Activated B cell treated with CpG ODN at 0.5 μM for 24 hours (primary cell): ENCODE measurements at regions not wholly inside any gene's neighbourhood (a gene's known extent, or its start where the extent isn't known, plus 50 kb on each side); places are given as distances from the start of the nearest gene placed in this dataset.

Source experiments
- ATAC-seq: fragments of 200-7000 bp; cut with Tn5 transposase; one replicate; pipeline ENCODE4 v1.10.0; 2021; ENCODE audit warnings: low read depth, mild to moderate bottlenecking, moderate library complexity
- CTCF ChIA-PET: fragments of 350-600 bp; sonication (Branson Sonifier 250); formaldehyde crosslinking; loops from one replicate; lab custom pipeline; 2021; ENCODE audit warnings: antibody characterized with exemption; lab: Charles Lee
- POLR2A ChIA-PET: fragments of 350-600 bp; sonication (Branson Sonifier 250); formaldehyde crosslinking; loops from one replicate; lab custom pipeline; 2021; ENCODE audit warnings: antibody characterized with exemption; lab: Charles Lee
- DNase-seq: peaks from one replicate; pipeline ENCODE4 v3.0.0; 2022
- H3K27ac Mint-ChIP-seq: one replicate; pipeline ENCODE4 v1.8.0; 2020; ENCODE audit warnings: mixed read lengths
- H3K27me3 Mint-ChIP-seq: one replicate; pipeline ENCODE4 v1.8.0; 2021; ENCODE audit warnings: mixed read lengths
- H3K36me3 Mint-ChIP-seq: one replicate; pipeline ENCODE4 v1.8.0; 2021; ENCODE audit warnings: low read depth, mixed read lengths
- H3K4me1 Mint-ChIP-seq: one replicate; pipeline ENCODE4 v1.8.0; 2021; ENCODE audit warnings: mixed read lengths
- H3K4me3 Mint-ChIP-seq: one replicate; pipeline ENCODE4 v1.8.0; 2020; ENCODE audit warnings: mild to moderate bottlenecking, mixed read lengths
- H3K9me3 Mint-ChIP-seq: one replicate; pipeline ENCODE4 v1.8.0; 2020; ENCODE audit warnings: mixed read lengths
- intact Hi-C: fragments of 100-400 bp; cut with micrococcal nuclease; formaldehyde crosslinking; loops from one replicate; pipeline ENCODE4 v1.15.1; 2024
- TF ChIP-seq, protein P1 (sequence below): fragments of 200-600 bp; IDR thresholded peaks from one replicate; pipeline ENCODE4 v1.8.0; 2022; ENCODE audit warnings: antibody characterized with exemption, mild to moderate bottlenecking

DNA sequence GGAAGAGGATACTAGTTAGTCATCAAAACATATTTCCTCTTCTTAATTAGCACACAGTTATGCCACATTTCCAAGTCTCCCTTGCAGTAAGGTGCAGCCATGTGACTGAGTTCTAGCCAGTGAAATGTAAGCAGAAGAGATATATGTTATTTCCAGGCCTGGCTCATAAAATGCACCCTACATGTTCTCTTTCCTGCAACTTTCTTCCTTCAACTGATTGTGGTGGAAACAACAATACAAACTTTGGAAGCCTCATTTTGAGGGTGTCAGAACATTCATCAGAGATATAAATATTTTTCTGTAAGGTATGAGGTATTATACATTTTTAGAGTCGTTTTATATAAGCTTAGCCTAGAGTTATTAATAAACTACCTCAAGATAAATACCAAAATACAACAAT is 110.9 kb upstream of the PDE7B start:
- ChIA-PET POLR2A (no interaction called here), CTCF (no interaction called here)
- H3K4me3 Mint-ChIP-seq: no peak overlapping the region
- no peaks in the 10 kb centered on the region for H3K36me3 Mint-ChIP-seq
- H3K27me3 Mint-ChIP-seq: peaks cover 2% of the 10 kb centered on the region
- H3K9me3 Mint-ChIP-seq: no peaks in the 10 kb centered on the region
- ATAC-seq (no peak), DNase-seq (no peak)
- no peak overlapping the region for H3K27ac Mint-ChIP-seq
- TF ChIP-seq, protein P1, sequence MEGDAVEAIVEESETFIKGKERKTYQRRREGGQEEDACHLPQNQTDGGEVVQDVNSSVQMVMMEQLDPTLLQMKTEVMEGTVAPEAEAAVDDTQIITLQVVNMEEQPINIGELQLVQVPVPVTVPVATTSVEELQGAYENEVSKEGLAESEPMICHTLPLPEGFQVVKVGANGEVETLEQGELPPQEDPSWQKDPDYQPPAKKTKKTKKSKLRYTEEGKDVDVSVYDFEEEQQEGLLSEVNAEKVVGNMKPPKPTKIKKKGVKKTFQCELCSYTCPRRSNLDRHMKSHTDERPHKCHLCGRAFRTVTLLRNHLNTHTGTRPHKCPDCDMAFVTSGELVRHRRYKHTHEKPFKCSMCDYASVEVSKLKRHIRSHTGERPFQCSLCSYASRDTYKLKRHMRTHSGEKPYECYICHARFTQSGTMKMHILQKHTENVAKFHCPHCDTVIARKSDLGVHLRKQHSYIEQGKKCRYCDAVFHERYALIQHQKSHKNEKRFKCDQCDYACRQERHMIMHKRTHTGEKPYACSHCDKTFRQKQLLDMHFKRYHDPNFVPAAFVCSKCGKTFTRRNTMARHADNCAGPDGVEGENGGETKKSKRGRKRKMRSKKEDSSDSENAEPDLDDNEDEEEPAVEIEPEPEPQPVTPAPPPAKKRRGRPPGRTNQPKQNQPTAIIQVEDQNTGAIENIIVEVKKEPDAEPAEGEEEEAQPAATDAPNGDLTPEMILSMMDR: no peak
- intact Hi-C loops: no loop called here
- H3K4me1 Mint-ChIP-seq: no peaks in the 10 kb centered on the region

DNA sequence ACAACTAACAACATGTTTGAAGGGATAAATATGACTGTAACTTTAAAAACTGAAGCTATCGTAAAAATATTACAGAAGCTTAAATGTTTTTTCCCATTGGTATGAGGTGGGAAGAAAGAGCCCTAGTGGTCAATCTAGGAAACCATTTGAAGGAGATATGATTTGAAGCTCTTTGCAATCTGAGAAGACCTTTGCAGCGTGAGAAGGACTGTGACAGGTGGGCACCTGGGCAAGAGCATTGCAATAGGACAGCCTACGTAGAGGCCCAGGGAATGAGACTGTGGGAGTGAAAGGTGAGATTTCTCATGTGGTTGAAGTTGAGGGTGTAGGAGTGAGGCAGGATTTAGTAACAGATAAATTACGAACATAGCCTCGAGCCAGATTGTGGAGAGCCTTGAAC is 108.0 kb upstream of the PDE7B start:
- no peak overlapping the region for H3K27ac Mint-ChIP-seq
- ChIA-PET POLR2A (no interaction called here), CTCF (interaction anchor here (2.0 kb wide), 1 partner anchor 168 kb away, joined by 6 read pairs; no protein-coding TSS in a partner anchor)
- intact Hi-C loops: no loop called here
- no peak for DNase-seq
- TF ChIP-seq, protein P1: no peak
- H3K36me3 Mint-ChIP-seq: no peaks in the 10 kb centered on the region
- H3K4me3 Mint-ChIP-seq: no peak overlapping the region
- no peaks in the 10 kb centered on the region for H3K4me1 Mint-ChIP-seq
- no peaks in the 10 kb centered on the region for H3K9me3 Mint-ChIP-seq
- peaks cover 2% of the 10 kb centered on the region for H3K27me3 Mint-ChIP-seq
- ATAC-seq: no peak

DNA sequence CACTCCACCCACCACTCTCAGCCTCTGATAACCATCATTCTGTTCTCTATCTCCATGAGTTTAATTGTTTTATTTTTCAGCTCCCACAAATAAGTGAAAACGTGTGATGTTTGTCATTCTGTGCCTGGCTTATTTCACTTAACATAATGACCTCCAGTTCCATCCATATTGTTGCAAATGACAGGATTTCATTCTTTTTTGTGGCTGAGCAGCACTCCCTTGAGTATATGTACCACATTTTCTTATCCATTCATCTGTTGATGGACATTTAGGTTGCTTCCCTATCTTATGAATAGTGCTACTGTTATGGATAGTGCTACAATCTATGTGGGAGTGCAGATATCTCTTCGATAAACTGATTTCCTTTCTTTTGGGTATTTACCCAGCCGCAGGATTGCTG is 103.3 kb upstream of the PDE7B start:
- POLR2A ChIA-PET: no interaction called here
- CTCF ChIA-PET: no interaction called here
- TF ChIP-seq, protein P1: no peak
- ATAC-seq: no peak
- Mint-ChIP-seq H3K4me3 (no peak overlapping the region), H3K27me3 (peaks cover 6% of the 10 kb centered on the region), H3K4me1 (no peaks in the 10 kb centered on the region), H3K27ac (no peak overlapping the region), H3K36me3 (no peaks in the 10 kb centered on the region), H3K9me3 (no peaks in the 10 kb centered on the region)
- intact Hi-C loops: no loop called here
- DNase-seq: no peak

DNA sequence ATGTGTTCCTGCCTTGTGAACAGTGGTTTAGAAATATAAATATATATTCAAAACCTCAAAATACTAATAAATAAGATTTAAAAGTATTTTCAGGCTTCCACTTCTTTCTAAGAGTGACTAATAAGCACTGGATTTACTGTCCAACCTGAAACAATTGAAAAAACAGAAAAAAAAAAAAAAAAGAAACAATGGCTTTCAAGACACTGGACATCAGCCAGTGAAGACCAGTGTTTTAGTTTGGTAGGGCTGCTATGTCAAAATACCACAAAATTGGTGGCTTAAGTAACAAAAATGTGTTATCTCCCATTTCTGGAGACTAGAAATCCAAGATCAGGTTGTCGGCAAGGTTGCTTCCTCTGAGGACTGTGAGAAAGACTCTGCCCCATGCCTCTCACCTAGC is 101.4 kb upstream of the PDE7B start:
- ATAC-seq (no peak), DNase-seq (no peak)
- ChIA-PET POLR2A (no interaction called here), CTCF (no interaction called here)
- H3K4me1 Mint-ChIP-seq: no peaks in the 10 kb centered on the region
- peaks cover 4% of the 10 kb centered on the region for H3K27me3 Mint-ChIP-seq
- TF ChIP-seq, protein P1: no peak
- intact Hi-C loops: no loop called here
- no peak overlapping the region for H3K27ac Mint-ChIP-seq
- no peaks in the 10 kb centered on the region for H3K9me3 Mint-ChIP-seq
- H3K4me3 Mint-ChIP-seq: no peak overlapping the region
- no peaks in the 10 kb centered on the region for H3K36me3 Mint-ChIP-seq

DNA sequence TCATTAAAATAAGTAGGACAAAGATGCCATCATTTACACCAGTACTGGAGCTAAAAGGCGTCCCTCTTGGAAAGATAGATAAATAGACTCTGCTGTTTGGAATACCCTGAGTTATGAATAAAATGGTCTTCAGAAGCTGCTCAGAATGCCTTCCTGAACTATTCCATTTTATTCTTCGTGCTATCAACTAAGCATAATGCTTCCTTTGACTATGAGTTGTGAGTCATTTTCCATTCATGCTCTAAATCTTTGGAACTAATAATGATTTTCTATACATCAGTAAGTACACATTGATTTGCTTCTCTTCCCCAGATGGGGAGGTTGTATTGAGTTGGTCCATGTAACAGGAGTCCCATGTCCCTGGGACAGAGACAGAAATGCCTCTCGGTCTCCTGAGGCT is 98.3 kb upstream of the PDE7B start:
- POLR2A ChIA-PET: no interaction called here
- intact Hi-C loops: no loop called here
- Mint-ChIP-seq H3K27me3 (peaks cover 4% of the 10 kb centered on the region), H3K4me1 (no peaks in the 10 kb centered on the region), H3K9me3 (no peaks in the 10 kb centered on the region), H3K36me3 (no peaks in the 10 kb centered on the region), H3K4me3 (no peak overlapping the region), H3K27ac (no peak overlapping the region)
- ATAC-seq (no peak), DNase-seq (no peak)
- TF ChIP-seq, protein P1: no peak
- CTCF ChIA-PET: no interaction called here
